ENCODE measurements at regions not wholly inside any gene's neighbourhood (a gene's known extent, or its start where the extent isn't known, plus 50 kb on each side); places are given as distances from the start of the nearest gene placed in this dataset.

DNA sequence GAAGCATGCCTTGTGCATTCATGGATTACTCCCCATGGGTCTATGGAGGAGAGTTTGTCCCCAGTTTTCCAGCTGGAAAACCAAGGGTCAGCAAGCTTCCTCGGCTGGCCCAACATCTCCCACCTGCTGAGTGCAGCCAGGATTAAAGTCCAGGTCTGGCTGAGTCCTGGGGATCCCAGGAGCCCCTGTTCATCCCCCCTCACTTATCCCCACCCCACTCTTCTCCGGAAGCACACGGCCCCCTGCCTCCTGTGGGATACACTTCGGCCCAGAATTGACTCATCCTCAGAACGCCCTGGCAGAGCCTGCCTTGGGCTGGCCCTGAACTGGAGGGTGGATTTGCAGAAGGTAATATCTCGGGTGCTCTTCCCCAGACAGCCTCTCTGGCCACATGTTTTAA lies 276.1 kb downstream of the NPHP4 start:
- no peaks in the 10 kb centered on the region for H3K4me1 Mint-ChIP-seq (ENCODE audit: low read depth)
- DNase-seq: no peak
- no peak overlapping the region for H3K27ac Mint-ChIP-seq
- no peak overlapping the region for H3K4me3 Mint-ChIP-seq
- TF ChIP-seq, protein P1, sequence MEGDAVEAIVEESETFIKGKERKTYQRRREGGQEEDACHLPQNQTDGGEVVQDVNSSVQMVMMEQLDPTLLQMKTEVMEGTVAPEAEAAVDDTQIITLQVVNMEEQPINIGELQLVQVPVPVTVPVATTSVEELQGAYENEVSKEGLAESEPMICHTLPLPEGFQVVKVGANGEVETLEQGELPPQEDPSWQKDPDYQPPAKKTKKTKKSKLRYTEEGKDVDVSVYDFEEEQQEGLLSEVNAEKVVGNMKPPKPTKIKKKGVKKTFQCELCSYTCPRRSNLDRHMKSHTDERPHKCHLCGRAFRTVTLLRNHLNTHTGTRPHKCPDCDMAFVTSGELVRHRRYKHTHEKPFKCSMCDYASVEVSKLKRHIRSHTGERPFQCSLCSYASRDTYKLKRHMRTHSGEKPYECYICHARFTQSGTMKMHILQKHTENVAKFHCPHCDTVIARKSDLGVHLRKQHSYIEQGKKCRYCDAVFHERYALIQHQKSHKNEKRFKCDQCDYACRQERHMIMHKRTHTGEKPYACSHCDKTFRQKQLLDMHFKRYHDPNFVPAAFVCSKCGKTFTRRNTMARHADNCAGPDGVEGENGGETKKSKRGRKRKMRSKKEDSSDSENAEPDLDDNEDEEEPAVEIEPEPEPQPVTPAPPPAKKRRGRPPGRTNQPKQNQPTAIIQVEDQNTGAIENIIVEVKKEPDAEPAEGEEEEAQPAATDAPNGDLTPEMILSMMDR (IDR thresholded peaks at IDR 0.05): no peak
- no peaks in the 10 kb centered on the region for H3K27me3 Mint-ChIP-seq (ENCODE audit: insufficient read depth)
- 0 out of 2 replicates have a peak, but pooled peaks cover 4% of the 10 kb centered on the region for H3K36me3 Mint-ChIP-seq (ENCODE audit: low read depth)
- H3K9me3 Mint-ChIP-seq: peaks cover 57% of the 10 kb centered on the region

DNA sequence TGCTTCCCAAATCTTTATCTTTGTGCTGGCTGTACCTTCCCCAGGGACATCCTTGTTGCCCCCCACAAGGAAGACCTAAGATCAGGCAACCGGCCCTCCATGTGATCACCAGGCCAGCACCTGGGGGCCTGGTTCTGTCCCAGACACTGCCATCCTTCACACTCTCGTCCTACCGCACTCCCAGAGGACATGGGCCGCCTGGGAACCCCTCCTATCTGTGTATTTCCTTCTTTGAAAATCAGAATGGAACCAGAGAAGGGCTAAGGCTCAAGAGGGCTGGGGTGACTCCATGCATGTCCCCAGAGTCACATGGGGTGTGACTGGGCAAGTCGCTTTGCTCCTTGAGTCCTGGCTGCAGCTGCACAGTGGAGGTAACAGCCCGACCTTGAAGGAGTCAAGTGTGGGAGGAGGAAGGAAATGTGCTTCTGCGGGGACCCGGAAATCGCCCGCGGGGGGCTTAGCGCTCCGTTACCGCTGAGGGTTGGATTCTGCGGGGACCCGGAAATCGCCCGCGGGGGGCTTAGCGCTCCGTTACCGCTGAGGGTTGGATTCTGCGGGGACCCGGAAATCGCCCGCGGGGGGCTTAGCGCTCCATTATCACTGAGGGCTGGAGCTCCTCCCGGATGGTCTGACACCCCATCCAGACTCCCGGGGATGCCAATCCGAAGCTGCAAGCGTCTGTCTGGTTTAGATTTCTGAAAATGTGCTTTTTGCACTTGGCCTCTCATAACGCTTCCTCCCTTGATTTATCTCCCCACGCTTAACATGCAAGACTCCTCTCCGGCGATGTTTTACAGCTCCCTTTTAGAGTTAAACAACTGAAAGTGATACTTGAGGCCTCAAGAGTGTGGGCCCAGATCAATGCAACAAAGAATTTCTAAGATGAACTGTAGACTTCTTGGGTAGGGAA lies 278.9 kb downstream of the NPHP4 start:
- H3K36me3 Mint-ChIP-seq (ENCODE audit: low read depth): 0 out of 2 replicates have a peak, but pooled peaks cover 4% of the 10 kb centered on the region

DNA sequence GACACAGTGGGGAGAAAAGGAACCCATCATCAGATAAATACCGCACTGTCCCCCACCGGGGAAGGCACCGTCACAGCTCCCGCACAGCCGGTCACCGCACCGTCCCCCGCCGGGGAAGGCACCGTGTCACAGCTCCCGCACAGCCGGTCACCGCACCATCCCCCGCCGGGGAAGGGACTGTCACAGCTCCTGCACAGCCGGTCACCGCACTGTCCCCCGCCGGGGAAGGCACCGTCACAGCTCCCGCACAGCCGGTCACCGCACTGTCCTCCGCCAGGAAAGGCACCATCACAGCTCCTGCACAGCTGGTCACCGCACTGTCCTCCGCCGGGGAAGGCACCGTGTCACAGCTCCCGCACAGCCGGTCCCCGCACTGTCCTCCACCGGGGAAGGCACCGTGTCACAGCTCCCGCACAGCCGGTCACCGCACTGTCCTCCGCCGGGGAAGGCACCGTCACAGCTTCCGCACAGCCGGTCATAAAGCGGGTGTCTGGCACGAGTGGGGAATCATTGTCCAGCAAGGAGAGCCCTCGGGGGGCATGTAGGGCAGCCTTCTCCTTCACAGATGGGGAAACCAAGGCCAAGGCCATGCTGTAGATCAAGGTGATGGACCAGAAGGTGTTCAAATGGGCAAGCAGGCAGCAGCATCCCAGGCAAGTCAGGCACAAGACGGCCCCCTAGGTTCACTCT lies 280.1 kb downstream of the NPHP4 start:
- Mint-ChIP-seq H3K4me1 (ENCODE audit: low read depth) (no peaks in the 10 kb centered on the region), H3K27me3 (ENCODE audit: insufficient read depth) (peaks cover 2% of the 10 kb centered on the region; the same call in 1 of the 2 replicates), H3K27ac (no peak overlapping the region), H3K36me3 (ENCODE audit: low read depth) (0 out of 2 replicates have a peak, but pooled peaks cover 4% of the 10 kb centered on the region), H3K9me3 (peaks cover 63% of the 10 kb centered on the region), H3K4me3 (no peak overlapping the region)
- DNase-seq: no peak
- TF ChIP-seq, protein P1 (IDR thresholded peaks at IDR 0.05): no peak

More for the DNA sequence above, 278.9 kb downstream of the NPHP4 start:
- H3K9me3 Mint-ChIP-seq: peaks cover 53% of the 10 kb centered on the region
- DNase-seq: no peak
- no peaks in the 10 kb centered on the region for H3K4me1 Mint-ChIP-seq (ENCODE audit: low read depth)
- H3K27me3 Mint-ChIP-seq (ENCODE audit: insufficient read depth): no peaks in the 10 kb centered on the region
- TF ChIP-seq, protein P1 (IDR thresholded peaks at IDR 0.05): no peak
- H3K4me3 Mint-ChIP-seq: no peak overlapping the region
- no peak overlapping the region for H3K27ac Mint-ChIP-seq

DNA sequence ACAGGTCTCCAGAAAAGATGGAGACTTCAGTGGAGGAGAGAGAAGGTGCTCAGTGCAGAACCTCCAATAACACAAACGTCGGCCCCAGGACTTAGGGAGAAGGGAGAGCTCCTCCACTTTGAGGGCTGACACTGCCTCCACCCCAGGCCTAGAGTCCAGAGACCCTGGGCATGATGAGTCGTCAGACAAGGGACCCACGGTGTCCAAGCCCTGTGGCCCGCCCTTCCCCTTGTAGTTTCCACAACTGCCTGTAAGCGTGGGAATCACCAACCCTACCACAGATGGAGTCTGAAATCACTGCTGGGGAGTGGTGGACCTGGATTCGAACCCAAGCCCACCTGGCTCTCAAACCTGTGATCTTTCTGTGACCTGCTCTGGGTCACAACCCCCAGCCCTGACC lies 281.1 kb downstream of the NPHP4 start:
- H3K36me3 Mint-ChIP-seq (ENCODE audit: low read depth): 0 out of 2 replicates have a peak, but pooled peaks cover 4% of the 10 kb centered on the region
- TF ChIP-seq, protein P1 (IDR thresholded peaks at IDR 0.05): no peak
- no peak for DNase-seq
- no peaks in the 10 kb centered on the region for H3K4me1 Mint-ChIP-seq (ENCODE audit: low read depth)
- no peak overlapping the region for H3K4me3 Mint-ChIP-seq
- no peak overlapping the region for H3K27ac Mint-ChIP-seq
- peaks cover 56% of the 10 kb centered on the region for H3K9me3 Mint-ChIP-seq
- H3K27me3 Mint-ChIP-seq (ENCODE audit: insufficient read depth): peaks cover 2% of the 10 kb centered on the region; the same call in 1 of the 2 replicates

DNA sequence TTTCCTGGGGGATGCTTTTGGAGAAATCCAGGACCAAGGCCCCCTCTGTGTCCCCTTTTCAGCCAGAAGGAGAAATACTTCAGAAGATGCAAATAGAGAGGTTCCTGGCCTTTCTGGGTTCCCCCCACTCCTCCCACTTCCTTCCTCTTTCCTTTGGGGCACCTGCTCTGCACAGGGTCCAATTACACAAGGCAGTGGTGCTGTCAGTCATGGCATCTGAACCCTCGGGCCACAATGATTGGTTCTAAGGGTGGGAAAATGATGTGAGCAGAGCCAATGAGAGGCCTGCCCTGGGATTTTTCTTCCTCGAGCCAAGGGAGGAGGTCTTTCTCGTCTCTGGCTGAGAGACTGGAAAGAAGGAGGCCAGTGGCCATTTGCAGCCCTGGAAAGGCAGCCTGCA lies 282.2 kb downstream of the NPHP4 start:
- no peak overlapping the region for H3K4me3 Mint-ChIP-seq
- no peak for DNase-seq
- H3K4me1 Mint-ChIP-seq (ENCODE audit: low read depth): no peaks in the 10 kb centered on the region
- H3K9me3 Mint-ChIP-seq: peaks cover 46% of the 10 kb centered on the region
- H3K27me3 Mint-ChIP-seq (ENCODE audit: insufficient read depth): peaks cover 2% of the 10 kb centered on the region; the same call in 1 of the 2 replicates
- TF ChIP-seq, protein P1 (IDR thresholded peaks at IDR 0.05): no peak
- no peak overlapping the region for H3K27ac Mint-ChIP-seq
- H3K36me3 Mint-ChIP-seq (ENCODE audit: low read depth): 0 out of 2 replicates have a peak, but pooled peaks cover 4% of the 10 kb centered on the region
